ENCODE measurements at regions not wholly inside any gene's neighbourhood (a gene's known extent, or its start where the extent isn't known, plus 50 kb on each side); places are given as distances from the start of the nearest gene placed in this dataset.

GRCh38 chr2:8281950-8282857 is 399.7 kb upstream of the ID2 start:
- H3K4me3 ChIP-seq (ENCODE audit: low read depth, low read length) = no peak overlapping the region
- TF ChIP-seq CTCF (conservative IDR thresholded peaks at IDR 0.05; ENCODE audit: low read depth, low read length) = no peak
- no peak for DNase-seq (ENCODE audit: low read depth)

GRCh38 chr2:8282858-8283252 is 399.0 kb upstream of the ID2 start:
- no peak overlapping the region for H3K4me3 ChIP-seq (ENCODE audit: low read depth, low read length)
- DNase-seq (ENCODE audit: low read depth) = no peak
- TF ChIP-seq CTCF (conservative IDR thresholded peaks at IDR 0.05; ENCODE audit: low read depth, low read length) = no peak

GRCh38 chr2:8285081-8285480 is 396.8 kb upstream of the ID2 start:
- H3K4me3 ChIP-seq (ENCODE audit: low read depth, low read length) = no peak overlapping the region
- no peak for DNase-seq (ENCODE audit: low read depth)
- TF ChIP-seq CTCF (conservative IDR thresholded peaks at IDR 0.05; ENCODE audit: low read depth, low read length) = peak; percentile 49

GRCh38 chr2:8285898-8286297 is 396.0 kb upstream of the ID2 start:
- no peak overlapping the region for H3K4me3 ChIP-seq (ENCODE audit: low read depth, low read length)
- DNase-seq (ENCODE audit: low read depth) = no peak
- no peak for TF ChIP-seq CTCF (conservative IDR thresholded peaks at IDR 0.05; ENCODE audit: low read depth, low read length)

- no peak for TF ChIP-seq CTCF (conservative IDR thresholded peaks at IDR 0.05; ENCODE audit: low read depth, low read length)
- DNase-seq (ENCODE audit: low read depth) = no peak
- no peak overlapping the region for H3K4me3 ChIP-seq (ENCODE audit: low read depth, low read length)
Observed at GRCh38 chr2:8288206-8288605, 393.6 kb upstream of the ID2 start.

GRCh38 chr2:8289111-8289510 is 392.7 kb upstream of the ID2 start:
- H3K4me3 ChIP-seq (ENCODE audit: low read depth, low read length) = no peak overlapping the region
- no peak for TF ChIP-seq CTCF (conservative IDR thresholded peaks at IDR 0.05; ENCODE audit: low read depth, low read length)
- DNase-seq (ENCODE audit: low read depth) = no peak

Measured in epithelial cell of proximal tubule (primary cell).